GM19397 (cell line): ENCODE measurements at regions not wholly inside any gene's neighbourhood (a gene's known extent, or its start where the extent isn't known, plus 50 kb on each side); places are given as distances from the start of the nearest gene placed in this dataset.
"Not testable (repeated sequence)": the region's sequence is repeated elsewhere in the genome, so short reads cannot be mapped to it uniquely, and the experiment has no call there.

Experiments
- ATAC-seq: cut with Tn5 transposase; IDR thresholded peaks from one replicate; pipeline ENCODE4 v1.9.1; 2021; ENCODE audit warnings: mild to moderate bottlenecking, moderate library complexity; ENCODE audit not compliant: unreplicated experiment

DNA sequence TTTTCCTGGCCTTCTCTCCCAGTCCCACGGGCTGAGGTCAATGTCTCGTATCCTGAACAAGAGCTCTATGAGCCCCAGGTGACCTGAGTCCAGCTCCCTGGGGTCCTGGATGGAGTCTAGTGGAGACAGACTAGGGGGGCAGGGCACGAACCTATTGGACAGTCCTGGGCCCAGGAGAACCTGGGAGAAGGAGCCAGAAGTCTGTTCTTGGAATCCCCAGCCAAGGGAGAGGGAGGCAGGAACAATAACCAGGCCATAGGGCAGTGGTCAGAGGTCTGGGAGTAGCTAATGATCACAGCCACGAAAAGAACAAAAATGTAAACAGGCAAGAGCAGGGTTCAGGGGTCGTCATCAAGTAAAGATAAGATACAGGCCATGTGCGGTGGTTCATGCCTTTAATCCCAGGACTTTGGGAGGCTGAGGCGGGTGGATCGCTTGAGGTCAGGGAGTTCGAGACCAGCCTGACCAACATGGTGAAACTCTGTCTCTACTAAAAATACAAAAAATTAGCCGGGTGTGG is 60.8 kb downstream of the COPRS start:
- no peak for ATAC-seq

GRCh38 chr17:31795941-31796340 is 63.1 kb downstream of the COPRS start:
- ATAC-seq, result not testable (repeated sequence)

- no peak for ATAC-seq
Measured at GRCh38 chr17:31794111-31794510, 64.9 kb downstream of the COPRS start.

- ATAC-seq, result not testable (repeated sequence)
Measured at GRCh38 chr17:31793634-31794033, 65.4 kb downstream of the COPRS start.

DNA sequence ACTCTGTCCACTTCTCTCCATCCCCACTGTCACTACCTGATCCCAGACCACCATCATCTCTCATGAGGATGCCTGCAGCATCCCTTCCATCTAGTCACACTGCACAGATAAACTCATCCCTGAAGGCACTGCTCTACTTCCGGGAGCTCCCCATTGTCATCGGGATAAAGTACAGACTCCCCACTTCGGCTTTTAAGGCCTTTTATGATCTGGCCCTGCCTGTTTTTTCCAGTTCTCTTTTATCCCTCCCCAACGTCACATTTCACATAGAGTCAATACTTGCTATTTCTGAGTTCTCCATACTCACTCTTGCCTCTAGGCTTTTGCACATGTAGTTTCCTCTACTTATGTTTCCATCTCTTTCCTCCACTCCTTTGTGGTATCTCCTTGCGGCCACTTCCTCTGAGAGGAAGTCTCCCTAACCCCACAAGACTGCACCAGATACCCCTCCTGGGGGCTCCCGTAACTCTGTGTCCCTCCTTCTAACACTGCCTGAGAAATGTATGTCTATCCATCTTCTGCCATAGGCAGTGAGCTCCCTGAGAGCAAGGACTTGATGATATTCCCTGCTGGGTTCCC is 66.9 kb downstream of the COPRS start:
- no peak for ATAC-seq

GRCh38 chr17:31789707-31790505 is 69.1 kb downstream of the COPRS start:
- no peak for ATAC-seq

GRCh38 chr17:31788956-31789355 is 70.1 kb downstream of the COPRS start:
- ATAC-seq, result no peak

DNA sequence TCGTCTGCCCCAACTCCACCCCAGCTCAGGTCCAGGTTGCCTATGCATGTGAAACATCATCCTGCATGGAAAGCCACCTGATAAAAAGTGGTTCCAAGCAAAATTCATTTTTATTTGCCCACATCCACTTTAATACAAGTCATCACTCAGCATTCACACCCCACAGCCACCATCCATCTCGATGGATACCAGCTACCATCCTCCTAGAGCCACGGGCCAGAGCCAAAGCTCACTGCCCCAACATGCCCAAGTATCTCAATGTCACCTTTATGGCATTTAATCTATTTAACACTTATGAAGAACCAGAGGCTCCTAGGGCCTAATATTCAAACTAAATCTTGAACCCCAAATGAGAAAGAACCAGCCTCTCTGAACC is 70.5 kb downstream of the COPRS start:
- ATAC-seq, result no peak

- no peak for ATAC-seq
Measured at GRCh38 chr17:31787857-31788570, 71.0 kb downstream of the COPRS start.

DNA sequence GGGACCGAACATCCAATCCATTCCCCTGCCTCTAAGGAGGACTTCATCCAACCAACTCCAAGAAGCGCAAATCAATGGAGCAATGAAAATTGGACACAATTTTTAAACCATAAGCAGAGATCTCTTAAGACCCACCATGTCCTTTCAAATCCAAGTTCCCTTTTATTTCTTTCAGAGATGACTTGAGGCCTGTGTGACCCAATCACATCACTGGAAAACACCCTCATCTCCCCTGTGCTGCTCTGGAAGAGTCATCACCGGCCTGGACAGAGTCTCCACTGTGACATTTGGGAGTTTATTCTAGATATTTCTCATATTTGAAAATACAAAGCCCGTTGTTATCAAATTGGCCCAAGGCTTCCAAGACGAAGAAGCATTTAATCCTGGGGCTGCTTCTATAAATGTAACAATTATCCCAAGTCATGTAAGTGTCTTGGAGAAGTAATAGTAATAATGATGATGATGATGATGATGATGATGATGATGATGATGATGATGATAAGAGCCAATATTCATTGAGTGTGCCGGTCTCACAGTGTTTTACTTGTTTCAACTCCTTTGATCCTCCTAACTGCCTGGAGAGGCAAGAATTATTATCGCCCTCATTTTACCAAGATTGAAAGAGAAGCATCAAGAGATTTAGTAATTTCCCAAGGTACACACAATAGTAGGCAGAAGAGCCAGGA is 72.1 kb downstream of the COPRS start:
- no peak for ATAC-seq

DNA sequence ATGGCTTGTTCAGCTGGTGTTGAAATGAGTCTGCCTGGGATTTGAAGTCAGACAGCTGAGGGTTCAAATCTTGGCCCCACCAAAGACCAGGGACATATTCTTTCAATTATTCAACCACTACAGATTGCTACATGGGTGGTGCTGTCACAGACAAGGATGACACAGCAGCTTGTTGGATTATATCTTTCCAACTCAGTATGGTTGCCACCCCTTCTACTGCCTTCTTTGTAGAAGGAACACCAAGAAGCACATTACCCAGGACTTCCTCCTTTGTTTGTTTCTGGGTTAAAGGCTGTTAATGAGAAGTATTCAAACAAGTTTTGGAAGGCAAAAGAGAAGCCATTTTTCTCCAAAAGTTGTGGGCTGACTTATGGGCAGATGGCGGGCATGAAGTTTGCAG is 78.6 kb downstream of the COPRS start:
- ATAC-seq, result no peak

DNA sequence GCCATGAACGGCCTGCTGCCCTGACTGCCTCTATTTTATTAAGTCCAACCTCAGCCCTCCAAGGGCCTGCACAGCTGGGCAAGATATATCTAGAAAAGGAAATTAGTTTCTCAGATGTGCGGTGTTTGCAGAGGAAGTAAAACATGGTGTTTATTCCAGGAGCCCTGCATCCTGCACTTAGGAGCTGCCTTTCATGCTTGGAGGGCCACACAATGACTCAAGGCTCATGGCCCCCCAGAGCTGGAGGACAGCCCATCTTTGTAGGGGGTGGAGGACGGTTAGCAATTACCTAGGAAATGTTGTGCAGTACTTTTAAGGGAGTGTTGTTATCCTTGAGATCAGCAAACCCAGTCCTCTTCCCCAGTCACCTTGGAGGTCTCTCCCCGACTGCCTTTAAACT is 80.5 kb downstream of the COPRS start:
- no peak for ATAC-seq

- not testable (repeated sequence) for ATAC-seq
Measured at GRCh38 chr17:31771328-31771727, 87.7 kb downstream of the COPRS start.

DNA sequence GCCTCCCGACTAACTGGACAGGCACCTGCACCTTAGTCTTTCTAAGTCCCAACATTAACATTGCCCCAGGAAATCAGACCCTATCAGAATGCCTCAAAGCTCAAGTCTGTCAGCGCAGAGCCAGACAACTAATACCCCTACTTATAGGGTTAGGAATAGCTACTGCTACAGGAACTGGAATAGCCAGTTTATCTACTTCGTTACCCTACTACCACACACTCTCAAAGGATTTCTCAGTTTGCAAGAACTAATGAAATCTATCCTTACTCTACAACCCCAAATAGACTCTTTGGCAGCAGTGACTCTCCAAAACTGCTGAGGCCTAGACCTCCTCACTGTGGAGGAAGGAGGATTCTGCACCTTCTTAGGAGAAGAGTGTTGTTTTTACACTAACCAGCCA is 88.5 kb downstream of the COPRS start:
- not testable (repeated sequence) for ATAC-seq

DNA sequence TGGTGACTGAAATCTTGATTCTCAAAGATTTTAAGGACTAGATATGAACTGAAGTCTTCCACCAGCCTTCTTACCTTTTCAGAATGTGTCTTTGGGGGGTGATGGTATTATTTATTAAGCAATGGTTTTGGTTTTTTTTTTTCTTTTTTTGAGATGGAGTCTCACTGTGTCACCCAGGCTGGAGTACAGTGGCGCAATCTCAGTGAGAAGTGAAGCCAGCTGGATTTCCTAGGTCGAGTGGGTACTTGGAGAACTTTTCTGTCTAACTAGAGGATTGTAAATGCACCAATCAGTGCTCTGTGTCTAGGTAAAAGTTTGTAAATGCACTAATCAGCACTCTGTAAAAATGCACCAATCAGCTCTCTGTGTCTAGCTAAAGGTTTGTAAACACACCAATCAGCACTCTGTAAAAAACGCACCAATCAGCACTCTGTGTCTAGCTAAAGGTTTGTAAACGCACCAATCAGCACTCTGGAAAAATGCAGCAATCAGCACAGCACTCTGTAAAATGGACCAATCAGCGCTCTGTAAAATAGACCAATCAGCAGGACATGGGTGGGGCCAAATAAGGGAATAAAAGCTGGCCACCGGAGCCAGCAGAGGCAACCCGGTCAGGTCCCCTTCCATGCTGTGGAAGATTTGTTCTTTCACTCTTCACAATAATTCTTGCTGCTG is 97.1 kb downstream of the COPRS start:
- not testable (repeated sequence) for ATAC-seq

DNA sequence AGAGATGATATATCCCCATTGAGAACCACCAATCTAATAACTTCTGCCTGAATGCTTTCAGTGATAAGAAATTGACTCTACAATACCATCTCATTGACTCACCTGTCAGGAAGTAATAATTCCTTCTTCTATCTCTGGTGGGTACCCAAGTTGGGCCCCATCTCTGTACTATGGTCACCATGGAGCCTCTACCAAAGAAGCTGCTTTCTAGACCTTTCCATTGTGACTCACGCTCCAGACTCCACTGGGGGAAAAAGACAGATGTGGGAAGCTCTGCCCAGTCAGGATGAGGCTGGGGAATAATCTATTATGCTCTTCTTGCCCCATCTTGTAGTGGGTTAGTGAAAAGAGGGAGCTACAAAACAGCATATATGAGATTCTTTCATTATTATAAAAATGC is 100.4 kb downstream of the COPRS start:
- ATAC-seq, result no peak

GRCh38 chr17:31757097-31757496 is 101.9 kb downstream of the COPRS start:
- no peak for ATAC-seq

DNA sequence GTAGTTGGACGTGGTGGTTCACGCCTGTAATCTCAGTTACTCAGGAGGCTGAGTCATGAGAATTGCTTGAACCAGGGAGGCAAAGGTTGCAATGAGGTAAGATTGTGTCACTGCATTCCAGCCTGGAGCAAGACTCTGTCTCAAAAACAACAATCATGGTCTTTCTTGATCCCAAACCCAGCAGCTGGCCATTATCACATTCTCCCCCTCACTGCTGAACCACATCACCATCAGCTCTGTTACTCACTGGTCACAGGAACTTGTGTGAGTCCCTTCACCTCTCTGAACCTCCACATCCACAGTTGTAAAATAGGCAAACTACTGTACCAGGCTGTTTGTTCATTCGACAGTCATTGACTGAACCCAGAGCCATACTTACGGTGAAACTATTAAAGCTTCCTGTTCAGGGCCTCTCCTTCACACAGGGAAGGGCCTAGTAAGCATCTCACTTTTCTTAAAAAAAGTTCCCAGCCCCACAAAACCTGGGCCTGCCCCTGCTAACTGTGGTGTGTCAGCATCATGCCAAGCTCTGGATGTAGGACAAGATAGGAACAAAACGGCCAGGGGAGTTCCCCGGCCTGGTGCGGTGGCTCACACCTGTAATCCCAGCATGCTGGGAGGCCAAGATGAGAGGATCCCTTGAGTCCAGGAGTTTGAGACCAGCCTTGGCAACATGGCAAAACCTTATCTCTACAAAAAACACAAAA is 104.7 kb downstream of the COPRS start:
- ATAC-seq, result no peak

DNA sequence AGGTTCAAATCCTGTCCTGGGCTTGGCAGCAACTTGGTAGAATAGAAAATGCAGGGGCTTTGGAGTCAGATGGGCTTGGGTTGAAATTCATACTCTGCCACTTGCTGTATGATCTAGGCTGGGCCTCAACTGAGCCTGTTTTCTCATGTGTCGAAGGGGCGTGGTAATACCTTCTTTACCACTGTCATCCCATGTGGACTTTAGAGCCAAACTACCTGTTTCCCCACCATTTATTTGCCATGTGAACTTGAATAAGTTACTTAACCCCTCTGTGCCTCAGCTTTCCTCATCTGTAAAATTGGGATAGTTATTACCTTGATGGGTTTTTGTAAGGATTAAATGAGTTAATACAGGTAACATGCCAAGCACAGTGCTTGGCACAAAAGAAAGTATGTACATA is 106.0 kb downstream of the COPRS start:
- no peak for ATAC-seq

GRCh38 chr17:31752584-31752983 is 106.5 kb downstream of the COPRS start:
- ATAC-seq, result no peak
